Prostate gland (tissue), 2 donors: ENCODE measurements at regions not wholly inside any gene's neighbourhood (a gene's known extent, or its start where the extent isn't known, plus 50 kb on each side); places are given as distances from the start of the nearest gene placed in this dataset.

Source experiments
- POLR2A ChIP-seq: fragments of 450-650 bp; IDR thresholded peaks from one replicate; pipeline ENCODE4 v1.6.1; 2016; ENCODE audit warnings: antibody characterized with exemption, mild to moderate bottlenecking
- POLR2AphosphoS5 ChIP-seq: sonication (generic); formaldehyde crosslinking; IDR thresholded peaks from one replicate; pipeline ENCODE4 v1.6.1; 2017; ENCODE audit warnings: antibody characterized with exemption
- TF ChIP-seq, protein P1 (sequence below), 4 experiments: fragments of 200-600 bp in 2 of 4; fragments of 450-650 bp in 2 of 4; sonication (generic) in 2 of 4; IDR thresholded peaks; 1 replicate in 3 of 4; 2 replicates in 1 of 4; pipeline ENCODE4 v1.5.1; 2016 to 2019; ENCODE audit warnings: antibody characterized with exemption in 4 of 4, mild to moderate bottlenecking in 2 of 4, moderate library complexity in 2 of 4

- TF ChIP-seq, protein P1, sequence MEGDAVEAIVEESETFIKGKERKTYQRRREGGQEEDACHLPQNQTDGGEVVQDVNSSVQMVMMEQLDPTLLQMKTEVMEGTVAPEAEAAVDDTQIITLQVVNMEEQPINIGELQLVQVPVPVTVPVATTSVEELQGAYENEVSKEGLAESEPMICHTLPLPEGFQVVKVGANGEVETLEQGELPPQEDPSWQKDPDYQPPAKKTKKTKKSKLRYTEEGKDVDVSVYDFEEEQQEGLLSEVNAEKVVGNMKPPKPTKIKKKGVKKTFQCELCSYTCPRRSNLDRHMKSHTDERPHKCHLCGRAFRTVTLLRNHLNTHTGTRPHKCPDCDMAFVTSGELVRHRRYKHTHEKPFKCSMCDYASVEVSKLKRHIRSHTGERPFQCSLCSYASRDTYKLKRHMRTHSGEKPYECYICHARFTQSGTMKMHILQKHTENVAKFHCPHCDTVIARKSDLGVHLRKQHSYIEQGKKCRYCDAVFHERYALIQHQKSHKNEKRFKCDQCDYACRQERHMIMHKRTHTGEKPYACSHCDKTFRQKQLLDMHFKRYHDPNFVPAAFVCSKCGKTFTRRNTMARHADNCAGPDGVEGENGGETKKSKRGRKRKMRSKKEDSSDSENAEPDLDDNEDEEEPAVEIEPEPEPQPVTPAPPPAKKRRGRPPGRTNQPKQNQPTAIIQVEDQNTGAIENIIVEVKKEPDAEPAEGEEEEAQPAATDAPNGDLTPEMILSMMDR (IDR thresholded peaks at IDR 0.05), result no peak
- TF ChIP-seq POLR2AphosphoS5 (no peak), POLR2A (no peak)
Observed at GRCh38 chr18:39167990-39168389, 1602.4 kb upstream of the CELF4 start.
